Activated T-cell treated with anti-CD3 and anti-CD28 coated beads, Interleukin-2, amount 50 U/mL, for 72 hours (primary cell): ENCODE measurements at regions not wholly inside any gene's neighbourhood (a gene's known extent, or its start where the extent isn't known, plus 50 kb on each side); places are given as distances from the start of the nearest gene placed in this dataset.
"Not testable (repeated sequence)": the region's sequence is repeated elsewhere in the genome, so short reads cannot be mapped to it uniquely, and the experiment has no call there.

Experiments used
- ATAC-seq, 2 donors: fragments of 150-1000 bp; cut with Tn5 transposase; replicated peaks in 1 of 2; 2 replicates each; pipeline ENCODE4 v1.10.0; 2021; ENCODE audit warnings: moderate library complexity in 2 of 2, mild to moderate bottlenecking in 1 of 2
- DNase-seq, 2 donors: peaks; one replicate each; pipeline ENCODE4 v3.0.0; 2021 to 2022; ENCODE audit warnings: mixed read lengths in 1 of 2
- H3K27ac Mint-ChIP-seq: one replicate; pipeline ENCODE4 v1.8.0; 2022; ENCODE audit warnings: mild to moderate bottlenecking, moderate library complexity, mixed read lengths
- H3K27me3 Mint-ChIP-seq: one replicate; pipeline ENCODE4 v1.8.0; 2022; ENCODE audit warnings: low read depth, mixed read lengths
- H3K36me3 Mint-ChIP-seq, 2 donors: one replicate each; pipeline ENCODE4 v1.8.0; 2022; ENCODE audit warnings: mixed read lengths in 2 of 2, mild to moderate bottlenecking in 1 of 2; ENCODE audit not compliant: insufficient read depth in 2 of 2
- H3K4me1 Mint-ChIP-seq: one replicate; pipeline ENCODE4 v1.8.0; 2022; ENCODE audit warnings: low read depth, mixed read lengths
- H3K4me3 Mint-ChIP-seq, 2 donors: one replicate each; pipeline ENCODE4 v1.8.0; 2022; ENCODE audit warnings: mild to moderate bottlenecking in 2 of 2, mixed read lengths in 2 of 2, moderate library complexity in 2 of 2
- H3K9me3 Mint-ChIP-seq, 2 donors: one replicate each; pipeline ENCODE4 v1.8.0; 2022; ENCODE audit warnings: mixed read lengths in 2 of 2

DNA sequence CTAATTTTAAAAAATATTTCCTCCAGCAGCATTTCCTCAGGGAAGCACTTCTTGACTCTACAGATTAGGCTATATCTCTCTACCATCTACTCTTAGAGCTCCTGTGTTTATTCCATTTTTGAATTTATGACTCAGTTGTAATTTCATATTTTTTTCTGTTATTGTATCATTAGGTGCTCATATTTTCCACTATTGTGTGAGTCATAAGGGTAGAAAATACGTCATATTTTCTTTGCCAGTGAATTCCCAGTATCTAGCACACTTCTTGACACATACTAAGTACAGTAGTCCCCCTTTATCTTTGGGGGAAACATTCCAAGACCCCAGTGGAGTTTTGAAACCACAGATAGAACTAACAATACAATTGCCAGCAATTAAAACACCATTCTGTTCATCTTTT lies 431.2 kb downstream of the GASK1B start:
- Mint-ChIP-seq H3K4me1 (no peaks in the 10 kb centered on the region), H3K27me3 (no peaks in the 10 kb centered on the region), H3K27ac (no peak overlapping the region), H3K36me3 (no peaks in the 10 kb centered on the region), H3K9me3 (peaks cover 0 to 3% of the 10 kb centered on the region in 2 donors), H3K4me3 (no peak overlapping the region)
- DNase-seq, result no peak
- no peak for ATAC-seq

- DNase-seq (no peak), ATAC-seq (no peak)
- Mint-ChIP-seq H3K4me1 (no peaks in the 10 kb centered on the region), H3K27me3 (no peaks in the 10 kb centered on the region), H3K27ac (no peak overlapping the region), H3K9me3 (no peaks in the 10 kb centered on the region), H3K36me3 (no peaks in the 10 kb centered on the region), H3K4me3 (no peak overlapping the region)
These were observed 433.6 kb downstream of the GASK1B start for GRCh38 chr4:157739242-157739641.

- Mint-ChIP-seq H3K36me3 (no peaks in the 10 kb centered on the region), H3K4me1 (no peaks in the 10 kb centered on the region), H3K9me3 (peaks cover 10 to 15% of the 10 kb centered on the region in 2 donors), H3K4me3 (no peak overlapping the region), H3K27me3 (no peaks in the 10 kb centered on the region), H3K27ac (no peak overlapping the region)
- ATAC-seq, result no peak
- no peak for DNase-seq
These were observed 444.6 kb downstream of the GASK1B start for GRCh38 chr4:157728215-157728614.

DNA sequence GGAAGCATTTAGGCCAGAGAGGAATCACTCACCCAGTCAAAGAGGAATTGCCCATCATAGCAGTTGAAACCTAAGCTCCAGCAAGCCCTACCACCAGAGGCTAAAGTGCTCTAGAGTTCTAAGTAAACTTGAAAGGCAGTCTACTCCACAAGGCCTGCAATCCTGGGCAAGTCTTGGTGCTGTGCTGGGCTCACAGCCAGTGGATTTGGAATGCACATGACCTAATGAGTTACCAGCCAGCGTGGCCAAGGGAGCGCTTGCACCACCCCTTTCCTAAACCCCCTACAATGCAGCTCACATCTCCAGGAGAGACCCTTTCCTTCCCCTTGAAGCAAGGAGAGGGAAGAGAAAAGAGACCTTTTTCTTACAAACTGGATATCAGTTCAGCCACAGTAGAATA lies 445.7 kb downstream of the GASK1B start:
- no peaks in the 10 kb centered on the region for H3K4me1 Mint-ChIP-seq
- no peak overlapping the region for H3K27ac Mint-ChIP-seq
- ATAC-seq (no peak), DNase-seq (no peak)
- peaks cover 10% of the 10 kb centered on the region in 2 donors for H3K9me3 Mint-ChIP-seq
- H3K36me3 Mint-ChIP-seq, result no peaks in the 10 kb centered on the region
- H3K27me3 Mint-ChIP-seq, result no peaks in the 10 kb centered on the region
- H3K4me3 Mint-ChIP-seq, result no peak overlapping the region

GRCh38 chr4:157722146-157722545 lies 450.7 kb downstream of the GASK1B start:
- H3K9me3 Mint-ChIP-seq, result peaks cover 7 to 15% of the 10 kb centered on the region in 2 donors
- no peak overlapping the region for H3K4me3 Mint-ChIP-seq
- no peaks in the 10 kb centered on the region for H3K4me1 Mint-ChIP-seq
- no peaks in the 10 kb centered on the region for H3K36me3 Mint-ChIP-seq
- H3K27ac Mint-ChIP-seq, result no peak overlapping the region
- H3K27me3 Mint-ChIP-seq, result no peaks in the 10 kb centered on the region
- DNase-seq (no peak), ATAC-seq (no peak)

GRCh38 chr4:157713342-157713741 lies 459.5 kb downstream of the GASK1B start:
- Mint-ChIP-seq H3K4me3 (no peak overlapping the region), H3K36me3 (peaks cover 0 to 1% of the 10 kb centered on the region in 2 donors), H3K27ac (no peak overlapping the region), H3K4me1 (no peaks in the 10 kb centered on the region), H3K9me3 (peaks cover 2 to 5% of the 10 kb centered on the region in 2 donors), H3K27me3 (no peaks in the 10 kb centered on the region)
- no peak for ATAC-seq
- no peak for DNase-seq

DNA sequence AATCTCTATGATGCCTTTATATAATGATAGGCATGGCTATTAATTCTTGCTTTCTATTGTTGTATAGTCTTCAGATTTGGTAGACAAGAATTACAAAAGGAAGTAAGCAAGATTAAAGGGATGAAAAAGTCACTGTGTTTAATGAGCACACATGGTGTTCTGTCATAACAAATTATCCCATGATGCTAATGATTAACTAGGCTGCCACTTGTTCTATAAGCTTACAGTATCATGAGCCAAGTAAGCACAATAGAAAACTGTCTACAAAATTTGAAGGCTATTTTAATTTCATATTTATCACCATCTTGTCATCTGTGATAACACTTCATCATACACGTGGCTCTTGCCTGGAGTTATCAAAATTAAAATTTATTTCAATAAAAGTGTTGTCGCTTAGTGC lies 466.7 kb downstream of the GASK1B start:
- Mint-ChIP-seq H3K4me3 (no peak overlapping the region), H3K9me3 (no peaks in the 10 kb centered on the region), H3K27me3 (no peaks in the 10 kb centered on the region), H3K36me3 (no peaks in the 10 kb centered on the region), H3K4me1 (no peaks in the 10 kb centered on the region), H3K27ac (no peak overlapping the region)
- DNase-seq (no peak), ATAC-seq (no peak)

GRCh38 chr4:157702831-157703230 lies 470.0 kb downstream of the GASK1B start:
- Mint-ChIP-seq H3K4me3 (no peak overlapping the region), H3K27me3 (no peaks in the 10 kb centered on the region), H3K27ac (no peak overlapping the region), H3K9me3 (no peaks in the 10 kb centered on the region), H3K36me3 (no peaks in the 10 kb centered on the region), H3K4me1 (no peaks in the 10 kb centered on the region)
- ATAC-seq, result no peak
- DNase-seq, result no peak

- no peak for ATAC-seq
- H3K27ac Mint-ChIP-seq, result no peak overlapping the region
- no peaks in the 10 kb centered on the region for H3K9me3 Mint-ChIP-seq
- no peak for DNase-seq
- no peaks in the 10 kb centered on the region for H3K36me3 Mint-ChIP-seq
- no peak overlapping the region for H3K4me3 Mint-ChIP-seq
- no peaks in the 10 kb centered on the region for H3K4me1 Mint-ChIP-seq
- no peaks in the 10 kb centered on the region for H3K27me3 Mint-ChIP-seq
These were observed 471.2 kb downstream of the GASK1B start for GRCh38 chr4:157701695-157701994.

- no peak overlapping the region for H3K4me3 Mint-ChIP-seq
- no peak for ATAC-seq
These were observed 471.7 kb downstream of the GASK1B start for GRCh38 chr4:157700898-157701694.

GRCh38 chr4:157689476-157689875 lies 468.9 kb downstream of the GRIA2 start:
- no peak overlapping the region for H3K27ac Mint-ChIP-seq
- H3K36me3 Mint-ChIP-seq, result no peaks in the 10 kb centered on the region
- ATAC-seq (no peak), DNase-seq (no peak)
- peaks cover 4 to 12% of the 10 kb centered on the region in 2 donors for H3K9me3 Mint-ChIP-seq
- no peaks in the 10 kb centered on the region for H3K27me3 Mint-ChIP-seq
- H3K4me1 Mint-ChIP-seq, result no peaks in the 10 kb centered on the region
- H3K4me3 Mint-ChIP-seq, result no peak overlapping the region

More at GRCh38 chr4:157700898-157701694, 471.7 kb downstream of the GASK1B start:
- Mint-ChIP-seq H3K4me1 (no peaks in the 10 kb centered on the region), H3K9me3 (no peaks in the 10 kb centered on the region), H3K36me3 (no peaks in the 10 kb centered on the region), H3K27ac (no peak overlapping the region), H3K27me3 (no peaks in the 10 kb centered on the region)
- DNase-seq, result no peak

DNA sequence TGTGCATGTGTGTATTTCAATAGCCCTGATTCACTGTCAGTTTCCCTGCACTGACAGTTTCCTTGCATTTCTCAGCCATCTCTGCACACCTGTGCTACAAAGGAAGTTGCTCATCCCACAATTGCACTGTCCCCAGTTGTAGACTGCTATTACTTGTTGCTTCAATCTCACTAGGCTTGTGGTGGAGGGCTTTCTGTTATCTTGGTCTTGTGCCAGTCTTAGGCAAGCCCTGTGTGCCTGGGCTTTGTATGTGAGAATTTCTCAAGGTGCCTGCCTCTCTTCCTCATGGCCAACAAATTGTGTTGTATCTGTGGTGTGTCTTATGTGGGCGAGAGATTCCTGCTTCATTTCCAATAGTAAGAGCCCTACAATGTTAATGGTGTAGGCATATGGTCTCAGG lies 467.4 kb downstream of the GRIA2 start:
- Mint-ChIP-seq H3K27ac (no peak overlapping the region), H3K9me3 (peaks cover 4 to 7% of the 10 kb centered on the region in 2 donors), H3K36me3 (no peaks in the 10 kb centered on the region), H3K27me3 (no peaks in the 10 kb centered on the region), H3K4me3 (no peak overlapping the region), H3K4me1 (no peaks in the 10 kb centered on the region)
- no peak for DNase-seq
- ATAC-seq, result no peak

- H3K36me3 Mint-ChIP-seq, H3K9me3 Mint-ChIP-seq, H3K27ac Mint-ChIP-seq, H3K27me3 Mint-ChIP-seq, ATAC-seq, H3K4me3 Mint-ChIP-seq, DNase-seq, H3K4me1 Mint-ChIP-seq: not testable (repeated sequence)
These were observed 458.8 kb downstream of the GRIA2 start for GRCh38 chr4:157679326-157679725.

GRCh38 chr4:157678478-157678877 lies 457.9 kb downstream of the GRIA2 start:
- H3K4me1 Mint-ChIP-seq, result no peaks in the 10 kb centered on the region
- no peak overlapping the region for H3K4me3 Mint-ChIP-seq
- no peak for DNase-seq
- H3K27me3 Mint-ChIP-seq, result no peaks in the 10 kb centered on the region
- no peak for ATAC-seq
- H3K27ac Mint-ChIP-seq, result no peak overlapping the region
- peaks cover 0 to 2% of the 10 kb centered on the region in 2 donors for H3K36me3 Mint-ChIP-seq
- peaks cover 5 to 10% of the 10 kb centered on the region in 2 donors for H3K9me3 Mint-ChIP-seq
